Prostate gland (tissue), 2 donors: ENCODE measurements at regions not wholly inside any gene's neighbourhood (a gene's known extent, or its start where the extent isn't known, plus 50 kb on each side); places are given as distances from the start of the nearest gene placed in this dataset.

ENCODE experiments used
- POLR2A ChIP-seq: fragments of 450-650 bp; IDR thresholded peaks from one replicate; pipeline ENCODE4 v1.6.1; 2016; ENCODE audit warnings: antibody characterized with exemption, mild to moderate bottlenecking
- POLR2AphosphoS5 ChIP-seq: sonication (generic); formaldehyde crosslinking; IDR thresholded peaks from one replicate; pipeline ENCODE4 v1.6.1; 2017; ENCODE audit warnings: antibody characterized with exemption
- TF ChIP-seq, protein P1 (sequence below), 4 experiments: fragments of 200-600 bp in 2 of 4; fragments of 450-650 bp in 2 of 4; sonication (generic) in 2 of 4; IDR thresholded peaks; 1 replicate in 3 of 4; 2 replicates in 1 of 4; pipeline ENCODE4 v1.5.1; 2016 to 2019; ENCODE audit warnings: antibody characterized with exemption in 4 of 4, mild to moderate bottlenecking in 2 of 4, moderate library complexity in 2 of 4

GRCh38 chr5:82807021-82807420 is 270.2 kb downstream of the TMEM167A start:
- TF ChIP-seq, protein P1, sequence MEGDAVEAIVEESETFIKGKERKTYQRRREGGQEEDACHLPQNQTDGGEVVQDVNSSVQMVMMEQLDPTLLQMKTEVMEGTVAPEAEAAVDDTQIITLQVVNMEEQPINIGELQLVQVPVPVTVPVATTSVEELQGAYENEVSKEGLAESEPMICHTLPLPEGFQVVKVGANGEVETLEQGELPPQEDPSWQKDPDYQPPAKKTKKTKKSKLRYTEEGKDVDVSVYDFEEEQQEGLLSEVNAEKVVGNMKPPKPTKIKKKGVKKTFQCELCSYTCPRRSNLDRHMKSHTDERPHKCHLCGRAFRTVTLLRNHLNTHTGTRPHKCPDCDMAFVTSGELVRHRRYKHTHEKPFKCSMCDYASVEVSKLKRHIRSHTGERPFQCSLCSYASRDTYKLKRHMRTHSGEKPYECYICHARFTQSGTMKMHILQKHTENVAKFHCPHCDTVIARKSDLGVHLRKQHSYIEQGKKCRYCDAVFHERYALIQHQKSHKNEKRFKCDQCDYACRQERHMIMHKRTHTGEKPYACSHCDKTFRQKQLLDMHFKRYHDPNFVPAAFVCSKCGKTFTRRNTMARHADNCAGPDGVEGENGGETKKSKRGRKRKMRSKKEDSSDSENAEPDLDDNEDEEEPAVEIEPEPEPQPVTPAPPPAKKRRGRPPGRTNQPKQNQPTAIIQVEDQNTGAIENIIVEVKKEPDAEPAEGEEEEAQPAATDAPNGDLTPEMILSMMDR (IDR thresholded peaks at IDR 0.05): no peak
- TF ChIP-seq POLR2AphosphoS5: no peak
- no peak for TF ChIP-seq POLR2A
